Neural progenitor cell (in vitro differentiated cells): ENCODE measurements at regions not wholly inside any gene's neighbourhood (a gene's known extent, or its start where the extent isn't known, plus 50 kb on each side); places are given as distances from the start of the nearest gene placed in this dataset.

Experiments
- CTCF ChIP-seq: fragments of 200-600 bp; sonication (generic); IDR thresholded peaks from 2 replicates; pipeline ENCODE4 v1.5.1; 2017; ENCODE audit warnings: antibody characterized with exemption, mild to moderate bottlenecking
- EZH2 ChIP-seq: fragments of 200-600 bp; sonication (generic); IDR thresholded peaks from 2 replicates; pipeline ENCODE4 v1.6.1; 2017; ENCODE audit warnings: antibody characterized with exemption, mild to moderate bottlenecking, moderate library complexity

- no peak for TF ChIP-seq CTCF
- TF ChIP-seq EZH2: no peak
Measured at GRCh38 chr2:167501618-167502017, 613.3 kb downstream of the XIRP2 start.
